ENCODE measurements at regions not wholly inside any gene's neighbourhood (a gene's known extent, or its start where the extent isn't known, plus 50 kb on each side); places are given as distances from the start of the nearest gene placed in this dataset.

DNA sequence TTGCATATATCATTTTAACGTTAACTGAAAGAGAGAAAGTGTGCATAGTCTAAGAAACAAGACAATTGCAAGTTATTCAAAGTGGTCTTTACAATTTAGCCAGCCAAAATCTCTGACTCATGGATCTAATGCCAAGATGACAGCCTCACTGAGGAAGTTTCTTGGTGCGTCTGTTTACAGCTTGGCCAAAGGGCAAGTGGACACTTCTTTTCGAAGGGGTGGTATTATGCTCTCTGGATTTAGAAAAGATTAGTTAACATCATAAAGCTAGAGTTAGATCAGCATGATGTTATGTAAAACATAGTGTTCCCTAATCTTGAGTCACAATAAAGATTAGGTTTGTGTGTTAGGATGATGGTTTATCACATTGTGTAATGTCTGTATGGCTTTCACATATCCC lies 51.5 kb upstream of the SLC2A13 start:
- no peak overlapping the region for H3K4me3 ChIP-seq (ENCODE audit: low read depth, low read length)
- no peak for DNase-seq (ENCODE audit: low read depth)
- TF ChIP-seq MAX (IDR thresholded peaks at IDR 0.05; ENCODE audit: low read depth, low read length) (no peak), POLR2A (IDR thresholded peaks at IDR 0.05; ENCODE audit: extremely low read depth, insufficient read length) (no peak), MYC (IDR thresholded peaks at IDR 0.05; ENCODE audit: low read depth, low read length) (no peak)
- TF ChIP-seq, protein P1, sequence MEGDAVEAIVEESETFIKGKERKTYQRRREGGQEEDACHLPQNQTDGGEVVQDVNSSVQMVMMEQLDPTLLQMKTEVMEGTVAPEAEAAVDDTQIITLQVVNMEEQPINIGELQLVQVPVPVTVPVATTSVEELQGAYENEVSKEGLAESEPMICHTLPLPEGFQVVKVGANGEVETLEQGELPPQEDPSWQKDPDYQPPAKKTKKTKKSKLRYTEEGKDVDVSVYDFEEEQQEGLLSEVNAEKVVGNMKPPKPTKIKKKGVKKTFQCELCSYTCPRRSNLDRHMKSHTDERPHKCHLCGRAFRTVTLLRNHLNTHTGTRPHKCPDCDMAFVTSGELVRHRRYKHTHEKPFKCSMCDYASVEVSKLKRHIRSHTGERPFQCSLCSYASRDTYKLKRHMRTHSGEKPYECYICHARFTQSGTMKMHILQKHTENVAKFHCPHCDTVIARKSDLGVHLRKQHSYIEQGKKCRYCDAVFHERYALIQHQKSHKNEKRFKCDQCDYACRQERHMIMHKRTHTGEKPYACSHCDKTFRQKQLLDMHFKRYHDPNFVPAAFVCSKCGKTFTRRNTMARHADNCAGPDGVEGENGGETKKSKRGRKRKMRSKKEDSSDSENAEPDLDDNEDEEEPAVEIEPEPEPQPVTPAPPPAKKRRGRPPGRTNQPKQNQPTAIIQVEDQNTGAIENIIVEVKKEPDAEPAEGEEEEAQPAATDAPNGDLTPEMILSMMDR (IDR thresholded peaks at IDR 0.05; ENCODE audit: low read depth, low read length), result no peak

DNA sequence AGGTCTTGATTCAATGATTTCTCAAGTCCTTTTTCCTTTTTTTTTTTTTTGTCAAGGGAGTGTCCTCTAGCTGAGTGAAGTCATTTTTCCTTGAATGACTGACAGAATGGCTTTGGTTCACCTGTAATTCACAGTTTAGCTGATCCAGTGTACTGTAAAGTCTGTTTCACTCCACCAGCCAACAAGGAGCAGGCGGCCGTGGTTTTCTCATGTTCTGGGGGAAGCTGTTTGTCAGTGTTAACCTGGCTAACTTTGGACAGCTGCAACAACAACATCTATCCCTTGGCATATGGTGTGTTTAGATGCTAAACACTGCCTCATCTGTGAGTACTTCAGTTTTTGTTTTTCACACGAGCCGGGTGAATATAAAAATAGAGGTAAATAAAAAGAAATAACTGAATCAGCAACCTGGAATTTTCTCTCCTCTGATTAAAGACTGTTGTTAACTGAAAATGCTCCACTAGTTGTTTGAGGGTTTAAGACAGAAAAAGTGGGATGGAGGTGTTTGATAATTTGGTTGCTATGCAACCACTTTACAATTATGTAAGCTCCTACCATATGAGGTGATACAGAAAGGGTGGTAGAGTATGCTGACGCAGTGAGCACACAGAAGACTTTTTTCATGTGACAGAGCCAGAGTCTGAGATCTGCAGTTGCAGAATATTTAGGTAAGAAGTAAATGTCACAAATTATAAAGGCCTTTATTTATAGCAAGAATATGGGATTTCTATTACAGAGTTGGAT lies 50.3 kb upstream of the SLC2A13 start:
- DNase-seq (ENCODE audit: low read depth), result no peak
- TF ChIP-seq MAX (IDR thresholded peaks at IDR 0.05; ENCODE audit: low read depth, low read length) (no peak), MYC (IDR thresholded peaks at IDR 0.05; ENCODE audit: low read depth, low read length) (no peak), POLR2A (IDR thresholded peaks at IDR 0.05; ENCODE audit: extremely low read depth, insufficient read length) (no peak)
- TF ChIP-seq, protein P1 (IDR thresholded peaks at IDR 0.05; ENCODE audit: low read depth, low read length), result no peak
- no peak overlapping the region for H3K4me3 ChIP-seq (ENCODE audit: low read depth, low read length)
